Occipital lobe (tissue), 1 donor: ENCODE measurements at regions not wholly inside any gene's neighbourhood (a gene's known extent, or its start where the extent isn't known, plus 50 kb on each side); places are given as distances from the start of the nearest gene placed in this dataset.

Source experiments
- DNase-seq: peaks from one replicate; lab custom pipeline; 2025; lab: John Stamatoyannopoulos, UW

- DNase-seq, result no peak
Measured at GRCh38 chr3:23644099-23644498, 161.7 kb upstream of the UBE2E1 start.

GRCh38 chr3:23644676-23645075, 161.1 kb upstream of the UBE2E1 start:
- DNase-seq, result no peak

GRCh38 chr3:23645533-23646183, 160.1 kb upstream of the UBE2E1 start:
- no peak for DNase-seq

- DNase-seq, result no peak
Measured at GRCh38 chr3:23646184-23646920, 159.4 kb upstream of the UBE2E1 start.

- DNase-seq, result no peak
Measured at GRCh38 chr3:23647706-23648258, 158.0 kb upstream of the UBE2E1 start.

- DNase-seq, result no peak
Measured at GRCh38 chr3:23648326-23648995, 157.3 kb upstream of the UBE2E1 start.

- no peak for DNase-seq
Measured at GRCh38 chr3:23648996-23649395, 156.8 kb upstream of the UBE2E1 start.

GRCh38 chr3:23649448-23649847, 156.3 kb upstream of the UBE2E1 start:
- no peak for DNase-seq

GRCh38 chr3:23650371-23651140, 155.2 kb upstream of the UBE2E1 start:
- no peak for DNase-seq

- DNase-seq, result no peak
Measured at GRCh38 chr3:23653647-23654525, 151.9 kb upstream of the UBE2E1 start.

- no peak for DNase-seq
Measured at GRCh38 chr3:23654571-23654970, 151.2 kb upstream of the UBE2E1 start.

GRCh38 chr3:23655749-23656148, 150.0 kb upstream of the UBE2E1 start:
- no peak for DNase-seq

- DNase-seq, result no peak
Measured at GRCh38 chr3:23656199-23656598, 149.6 kb upstream of the UBE2E1 start.

GRCh38 chr3:23656821-23657220, 148.9 kb upstream of the UBE2E1 start:
- DNase-seq, result no peak

- DNase-seq, result no peak
Measured at GRCh38 chr3:23657647-23658046, 148.1 kb upstream of the UBE2E1 start.

- no peak for DNase-seq
Measured at GRCh38 chr3:23659274-23659673, 146.5 kb upstream of the UBE2E1 start.

GRCh38 chr3:23659840-23660430, 145.8 kb upstream of the UBE2E1 start:
- no peak for DNase-seq

GRCh38 chr3:23662079-23662617, 143.6 kb upstream of the UBE2E1 start:
- DNase-seq, result no peak

GRCh38 chr3:23663246-23663645, 142.5 kb upstream of the UBE2E1 start:
- no peak for DNase-seq

- DNase-seq, result no peak
Measured at GRCh38 chr3:23663661-23664186, 142.0 kb upstream of the UBE2E1 start.
